ENCODE measurements at regions not wholly inside any gene's neighbourhood (a gene's known extent, or its start where the extent isn't known, plus 50 kb on each side); places are given as distances from the start of the nearest gene placed in this dataset.

DNA sequence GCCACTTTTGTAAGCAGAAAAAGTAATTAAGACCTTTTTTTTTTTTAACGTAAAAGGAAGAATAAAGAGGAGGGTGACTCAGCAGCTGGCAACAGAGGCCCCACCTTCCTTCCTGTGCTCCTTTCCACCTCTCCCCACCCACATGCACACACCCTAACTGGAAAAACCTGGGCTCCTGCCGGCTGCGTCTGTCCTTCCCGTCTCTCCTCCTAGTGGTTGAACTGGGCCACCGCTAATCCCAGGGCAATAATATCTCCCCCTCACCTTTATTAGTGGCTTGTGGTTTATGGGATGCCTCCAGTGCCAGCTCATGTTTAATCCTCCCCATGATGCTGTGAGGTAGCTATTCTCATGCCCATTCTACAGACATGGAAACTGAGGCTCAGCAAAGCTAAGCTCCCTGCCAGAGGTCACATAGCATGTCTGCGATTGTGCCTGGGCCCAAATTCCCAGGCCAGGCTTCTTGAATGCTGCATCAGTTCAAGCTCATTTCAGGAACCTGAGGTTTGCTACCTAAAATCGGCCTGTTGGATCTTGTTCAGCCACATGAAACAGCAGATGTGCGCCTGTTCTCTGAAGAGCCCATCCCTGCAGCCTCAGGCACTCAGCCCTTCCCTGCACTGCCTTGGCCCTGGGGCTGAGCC, 60.9 kb upstream of the IL17B start:
- no peaks in the 10 kb centered on the region for H3K36me3 ChIP-seq (replicated peaks in 1 of 2; ENCODE audit: control insufficient read depth in 1 of 2, insufficient read depth in 2 of 2, low read length in 1 of 2)
- H4K20me1 ChIP-seq (ENCODE audit: insufficient read depth), result no peaks in the 10 kb centered on the region
- H3K27me3 ChIP-seq (ENCODE audit: insufficient read depth), result no peaks in the 10 kb centered on the region
- no peaks in the 10 kb centered on the region for H3K9me2 ChIP-seq
- H3K9me3 ChIP-seq, result no peaks in the 10 kb centered on the region
- no peak overlapping the region for H3K4me2 ChIP-seq
- DNase-seq, result peak; percentile 50
- no peak overlapping the region for H2AFZ ChIP-seq (ENCODE audit: low read depth)
- ChIA-PET POLR2A (interaction anchor here (1.0 kb wide), 1 partner anchor 59 kb away, joined by 3 read pairs; no protein-coding TSS in a partner anchor), CTCF (interaction anchor here (0.9 to 52.5 kb wide), 9 partner anchors 12 to 178 kb away, joined by 3 to 1751 read pairs (median 46); partner anchors contain the start of genes CSNK1A1, IL17B and PCYOX1L)
- TF ChIP-seq POLR2AphosphoS5 (IDR thresholded peaks at IDR 0.05; ENCODE audit: low read depth, low read length), result no peak
- 0 out of 2 replicates have a peak, but pooled peaks have one; percentile 25 for TF ChIP-seq RCOR1 (IDR thresholded peaks at IDR 0.05; ENCODE audit: low read length)
- TF ChIP-seq, protein P1, sequence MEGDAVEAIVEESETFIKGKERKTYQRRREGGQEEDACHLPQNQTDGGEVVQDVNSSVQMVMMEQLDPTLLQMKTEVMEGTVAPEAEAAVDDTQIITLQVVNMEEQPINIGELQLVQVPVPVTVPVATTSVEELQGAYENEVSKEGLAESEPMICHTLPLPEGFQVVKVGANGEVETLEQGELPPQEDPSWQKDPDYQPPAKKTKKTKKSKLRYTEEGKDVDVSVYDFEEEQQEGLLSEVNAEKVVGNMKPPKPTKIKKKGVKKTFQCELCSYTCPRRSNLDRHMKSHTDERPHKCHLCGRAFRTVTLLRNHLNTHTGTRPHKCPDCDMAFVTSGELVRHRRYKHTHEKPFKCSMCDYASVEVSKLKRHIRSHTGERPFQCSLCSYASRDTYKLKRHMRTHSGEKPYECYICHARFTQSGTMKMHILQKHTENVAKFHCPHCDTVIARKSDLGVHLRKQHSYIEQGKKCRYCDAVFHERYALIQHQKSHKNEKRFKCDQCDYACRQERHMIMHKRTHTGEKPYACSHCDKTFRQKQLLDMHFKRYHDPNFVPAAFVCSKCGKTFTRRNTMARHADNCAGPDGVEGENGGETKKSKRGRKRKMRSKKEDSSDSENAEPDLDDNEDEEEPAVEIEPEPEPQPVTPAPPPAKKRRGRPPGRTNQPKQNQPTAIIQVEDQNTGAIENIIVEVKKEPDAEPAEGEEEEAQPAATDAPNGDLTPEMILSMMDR (IDR thresholded peaks at IDR 0.05), result peak; percentile 53
- TF ChIP-seq SMC3 (IDR thresholded peaks at IDR 0.05; ENCODE audit: low read depth, low read length), result 0 out of 2 replicates have a peak, but pooled peaks have one; percentile 5
- no peak overlapping the region for H3K9ac ChIP-seq
- no peak overlapping the region for H3K4me3 ChIP-seq (ENCODE audit: low read depth in 2 of 2, low read length in 1 of 2)
- WGBS (ENCODE audit: low lambda C conversion rate), result 70% methylated on average over 8 of the region's 8 CpGs
- peaks cover 0 to 14% of the 10 kb centered on the region in 2 experiments; a peak in 2 of 4 replicates for H3K4me1 ChIP-seq (ENCODE audit: control insufficient read depth in 1 of 2, insufficient read depth in 2 of 2, low read depth in 1 of 2, low read length in 1 of 2)
- peaks cover 11% of the 10 kb centered on the region for H3F3A ChIP-seq (replicated peaks; ENCODE audit: insufficient read depth)
- H3K79me2 ChIP-seq (ENCODE audit: insufficient read depth), result no peaks in the 10 kb centered on the region
- H3K27ac ChIP-seq (ENCODE audit: low read depth in 2 of 2, low read length in 1 of 2), result no peak overlapping the region

DNA sequence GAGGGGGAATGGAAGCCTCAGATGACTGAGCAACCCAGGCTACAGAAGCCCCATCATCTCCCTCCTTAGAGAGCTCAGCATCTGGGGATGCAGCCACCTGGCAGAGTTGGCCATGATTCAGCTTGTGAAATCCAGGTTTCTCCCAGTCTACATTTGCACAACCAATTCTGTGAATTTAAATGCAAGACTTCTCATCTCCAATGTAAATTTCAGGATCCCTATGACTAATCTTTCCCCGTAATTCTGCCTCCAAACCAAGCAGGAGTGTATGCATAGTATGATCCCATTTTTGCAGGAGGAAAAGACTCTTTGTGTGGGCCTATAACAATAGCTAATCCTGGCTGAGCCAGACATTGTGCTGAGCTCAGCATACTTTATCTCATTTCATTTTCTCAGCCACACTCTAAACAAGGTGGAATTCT, 59.6 kb upstream of the IL17B start:
- Histone ChIP-seq H3K9me3 (no peaks in the 10 kb centered on the region), H3K9me2 (no peaks in the 10 kb centered on the region), H3K4me1 (ENCODE audit: control insufficient read depth in 1 of 2, insufficient read depth in 2 of 2, low read depth in 1 of 2, low read length in 1 of 2) (peaks cover 0 to 20% of the 10 kb centered on the region in 2 experiments; a peak in 2 of 4 replicates), H3K36me3 (replicated peaks in 1 of 2; ENCODE audit: control insufficient read depth in 1 of 2, insufficient read depth in 2 of 2, low read length in 1 of 2) (no peaks in the 10 kb centered on the region), H3K4me2 (no peak overlapping the region), H2AFZ (ENCODE audit: low read depth) (no peak overlapping the region), H4K20me1 (ENCODE audit: insufficient read depth) (no peaks in the 10 kb centered on the region), H3F3A (replicated peaks; ENCODE audit: insufficient read depth) (peaks cover 20% of the 10 kb centered on the region), H3K9ac (no peak overlapping the region), H3K79me2 (ENCODE audit: insufficient read depth) (no peaks in the 10 kb centered on the region), H3K27me3 (ENCODE audit: insufficient read depth) (no peaks in the 10 kb centered on the region), H3K27ac (ENCODE audit: low read depth in 2 of 2, low read length in 1 of 2) (no peak overlapping the region), H3K4me3 (ENCODE audit: low read depth in 2 of 2, low read length in 1 of 2) (no peak overlapping the region)
- ChIA-PET CTCF (interaction anchor here (1.1 to 52.5 kb wide), 7 partner anchors 22 to 179 kb away, joined by 3 to 1751 read pairs (median 46); partner anchors contain the start of genes CSNK1A1, IL17B and PCYOX1L), POLR2A (interaction anchor here (0.6 kb wide), 1 partner anchor 113 kb away, joined by 3 read pairs; the partner anchor contains the start of gene CSNK1A1)
- WGBS (ENCODE audit: low lambda C conversion rate), result 47% methylated on average over 1 of the region's 1 CpG
- DNase-seq, result no peak
- TF ChIP-seq GABPA (IDR thresholded peaks at IDR 0.05; ENCODE audit: low read depth), result no peak
- no peak for TF ChIP-seq EZH2phosphoT487 (IDR thresholded peaks at IDR 0.05; ENCODE audit: borderline replicate concordance, low read depth)

DNA sequence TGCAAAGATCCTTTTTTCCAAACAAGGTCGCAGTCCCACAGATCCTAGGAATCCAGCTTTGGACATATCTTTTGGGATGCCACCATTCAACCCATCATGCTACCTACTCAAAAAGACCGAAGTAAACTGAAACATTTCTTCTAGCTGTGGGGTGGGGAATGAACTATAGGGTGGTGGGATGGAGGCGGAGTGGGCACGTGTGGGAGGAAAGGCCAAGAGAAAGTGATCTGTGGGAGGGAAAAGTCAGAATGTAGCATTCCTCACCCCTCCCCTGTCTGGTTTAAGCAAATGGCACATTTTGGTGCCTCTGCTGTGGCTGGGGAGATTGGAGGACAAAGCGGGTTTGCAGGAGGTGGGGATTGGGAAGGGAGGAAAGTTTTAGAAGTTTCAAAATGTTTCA, 59.2 kb upstream of the IL17B start:
- CTCF ChIA-PET, result interaction anchor here (1.5 to 52.5 kb wide), 5 partner anchors 66 to 179 kb away, joined by 16 to 1751 read pairs (median 46); partner anchors contain the start of genes IL17B and PCYOX1L
- DNase-seq, result no peak
- no peak overlapping the region for H3K4me3 ChIP-seq (ENCODE audit: low read depth in 2 of 2, low read length in 1 of 2)
- H3K9me2 ChIP-seq, result no peaks in the 10 kb centered on the region
- no peaks in the 10 kb centered on the region for H3K27me3 ChIP-seq (ENCODE audit: insufficient read depth)
- POLR2A ChIA-PET, result no interaction called here
- H3K4me1 ChIP-seq (ENCODE audit: control insufficient read depth in 1 of 2, insufficient read depth in 2 of 2, low read depth in 1 of 2, low read length in 1 of 2), result peaks cover 0 to 24% of the 10 kb centered on the region in 2 experiments; a peak in 2 of 4 replicates
- no peaks in the 10 kb centered on the region for H3K9me3 ChIP-seq
- H3K27ac ChIP-seq (ENCODE audit: low read depth in 2 of 2, low read length in 1 of 2), result no peak overlapping the region
- no peaks in the 10 kb centered on the region for H4K20me1 ChIP-seq (ENCODE audit: insufficient read depth)
- H3F3A ChIP-seq (replicated peaks; ENCODE audit: insufficient read depth), result peaks cover 22% of the 10 kb centered on the region
- H2AFZ ChIP-seq (ENCODE audit: low read depth), result no peak overlapping the region
- H3K36me3 ChIP-seq (replicated peaks in 1 of 2; ENCODE audit: control insufficient read depth in 1 of 2, insufficient read depth in 2 of 2, low read length in 1 of 2), result no peaks in the 10 kb centered on the region
- no peak overlapping the region for H3K4me2 ChIP-seq
- H3K9ac ChIP-seq, result no peak overlapping the region
- TF ChIP-seq FOXJ3 (CRISPR knock-in tag; IDR thresholded peaks at IDR 0.05) (no peak), YY1 (IDR thresholded peaks at IDR 0.05; ENCODE audit: low read depth) (no peak)
- TF ChIP-seq, protein P2, sequence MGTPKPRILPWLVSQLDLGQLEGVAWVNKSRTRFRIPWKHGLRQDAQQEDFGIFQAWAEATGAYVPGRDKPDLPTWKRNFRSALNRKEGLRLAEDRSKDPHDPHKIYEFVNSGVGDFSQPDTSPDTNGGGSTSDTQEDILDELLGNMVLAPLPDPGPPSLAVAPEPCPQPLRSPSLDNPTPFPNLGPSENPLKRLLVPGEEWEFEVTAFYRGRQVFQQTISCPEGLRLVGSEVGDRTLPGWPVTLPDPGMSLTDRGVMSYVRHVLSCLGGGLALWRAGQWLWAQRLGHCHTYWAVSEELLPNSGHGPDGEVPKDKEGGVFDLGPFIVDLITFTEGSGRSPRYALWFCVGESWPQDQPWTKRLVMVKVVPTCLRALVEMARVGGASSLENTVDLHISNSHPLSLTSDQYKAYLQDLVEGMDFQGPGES (IDR thresholded peaks at IDR 0.05; ENCODE audit: low read depth, low read length), result no peak
- H3K79me2 ChIP-seq (ENCODE audit: insufficient read depth), result no peaks in the 10 kb centered on the region
- WGBS (ENCODE audit: low lambda C conversion rate), result 93% methylated on average over 5 of the region's 5 CpGs
